ENCODE measurements at regions not wholly inside any gene's neighbourhood (a gene's known extent, or its start where the extent isn't known, plus 50 kb on each side); places are given as distances from the start of the nearest gene placed in this dataset.

GRCh38 chr4:19819737-19820136 lies 432.0 kb upstream of the SLIT2 start:
- no peaks in the 10 kb centered on the region for H3K36me3 ChIP-seq (ENCODE audit: control insufficient read depth in 2 of 2, insufficient read depth in 2 of 2, low read length in 1 of 2)
- no peak overlapping the region for H3K4me2 ChIP-seq (ENCODE audit: control insufficient read depth, insufficient read depth)
- H3K9ac ChIP-seq (ENCODE audit: control insufficient read depth, insufficient read depth, low read length), result no peak overlapping the region
- no TSS peak for BruUV-seq (replicated peaks)
- intact Hi-C loops (cut with micrococcal nuclease; ENCODE audit: unreplicated experiment), result no loop called here
- CTCF ChIA-PET, result no interaction called here
- no peaks in the 10 kb centered on the region for H3K9me3 ChIP-seq (replicated peaks; ENCODE audit: control insufficient read depth, insufficient read depth, low read length)
- 18% methylated on average over 1 of the region's 1 CpG for WGBS (ENCODE audit: insufficient coverage, insufficient replicate concordance, low lambda C conversion rate, missing lambda C conversion rate)
- H4K20me1 ChIP-seq (ENCODE audit: control insufficient read depth, insufficient read depth), result no peaks in the 10 kb centered on the region
- SMC1A ChIA-PET (ENCODE audit: uncharacterized antibody, unreplicated experiment), result no interaction called here
- ATAC-seq (no peak), DNase-seq (ENCODE audit: low read depth, low spot score) (no peak), FAIRE-seq (no peak)
- no peaks in the 10 kb centered on the region for H3K27me3 ChIP-seq (replicated peaks in 1 of 2; ENCODE audit: control insufficient read depth in 2 of 2, insufficient read depth in 2 of 2, low read length in 1 of 2)
- in situ Hi-C loops (cut with MboI), result no loop called here
- H3K4me1 ChIP-seq (ENCODE audit: control insufficient read depth, insufficient read depth, low read length), result no peaks in the 10 kb centered on the region
- no peak overlapping the region for H3K4me3 ChIP-seq
- POLR2A ChIA-PET, result no interaction called here
- RAD21 ChIA-PET (ENCODE audit: unreplicated experiment), result no interaction called here
- H3K79me2 ChIP-seq (ENCODE audit: control insufficient read depth, insufficient read depth, low read length), result no peaks in the 10 kb centered on the region
- TF ChIP-seq SREBF2 (IDR thresholded peaks at IDR 0.05; ENCODE audit: low read length), result no peak
- TF ChIP-seq SIX5 (IDR thresholded peaks at IDR 0.05; ENCODE audit: low read depth, low read length, severe bottlenecking), result no peak
- no peak for TF ChIP-seq CTCF (IDR thresholded peaks at IDR 0.05 in 2 of 3, conservative IDR thresholded peaks at IDR 0.05 in 1 of 3; ENCODE audit: control insufficient read depth in 2 of 3, extremely low read depth in 1 of 3, insufficient read depth in 1 of 3, low read depth in 3 of 3, low read length in 3 of 3)
- TF ChIP-seq FOS (IDR thresholded peaks at IDR 0.05; ENCODE audit: borderline replicate concordance, extremely low read depth, insufficient read length), result no peak
- no peak for TF ChIP-seq E2F8 (IDR thresholded peaks at IDR 0.05; ENCODE audit: low read depth, partially characterized antibody)
- no peak for TF ChIP-seq CBX3 (IDR thresholded peaks at IDR 0.05; ENCODE audit: borderline replicate concordance, low read depth)
- no peak for TF ChIP-seq YBX1 (IDR thresholded peaks at IDR 0.05)
- no peak for TF ChIP-seq PML (IDR thresholded peaks at IDR 0.05; ENCODE audit: low read length)
- TF ChIP-seq YY1 (IDR thresholded peaks at IDR 0.05; ENCODE audit: low read depth, low read length), result no peak
- no peak for TF ChIP-seq HDAC6 (IDR thresholded peaks at IDR 0.05; ENCODE audit: unreplicated experiment)
- TF ChIP-seq USF2 (IDR thresholded peaks at IDR 0.05; ENCODE audit: borderline replicate concordance, low read depth, low read length), result no peak
- TF ChIP-seq CHD1 (IDR thresholded peaks at IDR 0.05; ENCODE audit: low read depth, low read length), result no peak
- no peak for TF ChIP-seq RCOR1 (conservative IDR thresholded peaks at IDR 0.05; ENCODE audit: low read depth, low read length)
- TF ChIP-seq HSF1 (IDR thresholded peaks at IDR 0.05; ENCODE audit: low read depth, low read length), result no peak
- TF ChIP-seq E2F4 (IDR thresholded peaks at IDR 0.05; ENCODE audit: low read depth, low read length), result no peak
- TF ChIP-seq NR2C1 (IDR thresholded peaks at IDR 0.05), result no peak
- no peak overlapping the region for H2AFZ ChIP-seq (ENCODE audit: control insufficient read depth, low read depth, low read length)
- no peak overlapping the region for H3K27ac ChIP-seq (ENCODE audit: control insufficient read depth, insufficient read depth)

All from GM12878 (cell line).